C4-2B (cell line): ENCODE measurements at regions not wholly inside any gene's neighbourhood (a gene's known extent, or its start where the extent isn't known, plus 50 kb on each side); places are given as distances from the start of the nearest gene placed in this dataset.

Source experiments
- ZFX ChIP-seq: fragments of 450-650 bp; IDR thresholded peaks from 2 replicates; pipeline ENCODE4 v1.6.1; 2017
- TF ChIP-seq, protein P1 (sequence below): fragments of 450-650 bp; conservative IDR thresholded peaks from 2 replicates; pipeline ENCODE4 v1.5.1; 2017; ENCODE audit warnings: mild to moderate bottlenecking

GRCh38 chr3:117059067-117059955 is 349.7 kb downstream of the TUSC7 start:
- TF ChIP-seq, protein P1, sequence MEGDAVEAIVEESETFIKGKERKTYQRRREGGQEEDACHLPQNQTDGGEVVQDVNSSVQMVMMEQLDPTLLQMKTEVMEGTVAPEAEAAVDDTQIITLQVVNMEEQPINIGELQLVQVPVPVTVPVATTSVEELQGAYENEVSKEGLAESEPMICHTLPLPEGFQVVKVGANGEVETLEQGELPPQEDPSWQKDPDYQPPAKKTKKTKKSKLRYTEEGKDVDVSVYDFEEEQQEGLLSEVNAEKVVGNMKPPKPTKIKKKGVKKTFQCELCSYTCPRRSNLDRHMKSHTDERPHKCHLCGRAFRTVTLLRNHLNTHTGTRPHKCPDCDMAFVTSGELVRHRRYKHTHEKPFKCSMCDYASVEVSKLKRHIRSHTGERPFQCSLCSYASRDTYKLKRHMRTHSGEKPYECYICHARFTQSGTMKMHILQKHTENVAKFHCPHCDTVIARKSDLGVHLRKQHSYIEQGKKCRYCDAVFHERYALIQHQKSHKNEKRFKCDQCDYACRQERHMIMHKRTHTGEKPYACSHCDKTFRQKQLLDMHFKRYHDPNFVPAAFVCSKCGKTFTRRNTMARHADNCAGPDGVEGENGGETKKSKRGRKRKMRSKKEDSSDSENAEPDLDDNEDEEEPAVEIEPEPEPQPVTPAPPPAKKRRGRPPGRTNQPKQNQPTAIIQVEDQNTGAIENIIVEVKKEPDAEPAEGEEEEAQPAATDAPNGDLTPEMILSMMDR: peak; percentile 81
- TF ChIP-seq ZFX: no peak
